Mesenchymal stem cell (in vitro differentiated cells and primary cell): ENCODE measurements at regions not wholly inside any gene's neighbourhood (a gene's known extent, or its start where the extent isn't known, plus 50 kb on each side); places are given as distances from the start of the nearest gene placed in this dataset.

Source experiments
- DNase-seq: peaks from one replicate; pipeline ENCODE4 v3.0.0-alpha.2; 2013
- H2AFZ ChIP-seq: one replicate; pipeline ENCODE4 v1.6.1; 2013; ENCODE audit warnings: low read depth, mild to moderate bottlenecking, control low read depth, inconsistent platforms, low read length, moderate library complexity
- H2AK5ac ChIP-seq: 2 replicates; pipeline ENCODE4 v1.6.1; 2013; ENCODE audit warnings: low read length, moderate library complexity, mild to moderate bottlenecking, inconsistent platforms; ENCODE audit not compliant: severe bottlenecking
- H2BK120ac ChIP-seq: one replicate; pipeline ENCODE4 v1.6.1; 2013; ENCODE audit warnings: low read depth, mild to moderate bottlenecking, inconsistent platforms, low read length, moderate library complexity
- H2BK12ac ChIP-seq, 2 experiments: one replicate each; pipeline ENCODE4 v1.6.1; 2013; ENCODE audit warnings: inconsistent platforms in 2 of 2, low read length in 2 of 2, mild to moderate bottlenecking in 2 of 2, moderate library complexity in 2 of 2, control low read depth in 1 of 2
- H2BK15ac ChIP-seq: one replicate; pipeline ENCODE4 v1.6.1; 2013; ENCODE audit warnings: mild to moderate bottlenecking, low read depth, inconsistent platforms; ENCODE audit not compliant: poor library complexity, severe bottlenecking
- H2BK5ac ChIP-seq: 2 replicates; pipeline ENCODE4 v1.6.1; 2013; ENCODE audit warnings: low read depth, mild to moderate bottlenecking, low read length, control low read depth, inconsistent platforms; ENCODE audit not compliant: poor library complexity, severe bottlenecking
- H3K14ac ChIP-seq, 2 experiments: one replicate each; pipeline ENCODE4 v1.6.1; 2013; ENCODE audit warnings: inconsistent platforms in 2 of 2, low read length in 2 of 2, control low read depth in 1 of 2, mild to moderate bottlenecking in 1 of 2, moderate library complexity in 1 of 2
- H3K18ac ChIP-seq, 2 experiments: one replicate each; pipeline ENCODE4 v1.6.1; 2013; ENCODE audit warnings: inconsistent platforms in 2 of 2, low read length in 2 of 2, control low read depth in 1 of 2, low read depth in 1 of 2, mild to moderate bottlenecking in 1 of 2
- H3K23ac ChIP-seq, 2 experiments: one replicate each; pipeline ENCODE4 v1.6.1; 2013; ENCODE audit warnings: inconsistent platforms in 2 of 2, low read length in 2 of 2, mild to moderate bottlenecking in 2 of 2, moderate library complexity in 2 of 2, control low read depth in 1 of 2
- H3K27ac ChIP-seq: 2 replicates; pipeline ENCODE4 v1.5.1; 2013; ENCODE audit warnings: mild to moderate bottlenecking, moderate library complexity, low read length, control low read depth, inconsistent platforms; ENCODE audit not compliant: poor library complexity, severe bottlenecking
- H3K27me3 ChIP-seq, 2 experiments: 2 replicates each; pipeline versions ENCODE4 v1.6.1 to v1.7.0; 2013; ENCODE audit warnings: low read length in 2 of 2, mild to moderate bottlenecking in 2 of 2, moderate library complexity in 2 of 2, control low read depth in 1 of 2, inconsistent platforms in 1 of 2; ENCODE audit not compliant: control insufficient read depth in 1 of 2, insufficient read depth in 1 of 2
- H3K36me3 ChIP-seq, 2 experiments: 2 replicates each; pipeline versions ENCODE4 v1.6.1 to v1.7.0; 2013; ENCODE audit warnings: low read length in 2 of 2, control low read depth in 1 of 2, inconsistent platforms in 1 of 2, low read depth in 1 of 2, mild to moderate bottlenecking in 1 of 2; ENCODE audit not compliant: insufficient read depth in 2 of 2, control insufficient read depth in 1 of 2
- H3K4ac ChIP-seq, 2 experiments: one replicate each; pipeline ENCODE4 v1.6.1; 2013; ENCODE audit warnings: inconsistent platforms in 2 of 2, low read length in 2 of 2, mild to moderate bottlenecking in 2 of 2, moderate library complexity in 2 of 2, control low read depth in 1 of 2, low read depth in 1 of 2
- H3K4me1 ChIP-seq: 2 replicates; pipeline ENCODE4 v1.6.1; 2013; ENCODE audit warnings: low read depth, low read length, control low read depth; ENCODE audit not compliant: control insufficient read depth, insufficient read depth
- H3K4me2 ChIP-seq: 2 replicates; pipeline ENCODE4 v1.6.1; 2013; ENCODE audit warnings: low read length, mild to moderate bottlenecking, inconsistent platforms; ENCODE audit not compliant: poor library complexity, severe bottlenecking
- H3K4me3 ChIP-seq, 2 experiments: 2 replicates each; pipeline versions ENCODE4 v1.5.1 to v1.7.0; 2013; ENCODE audit warnings: low read length in 2 of 2, mild to moderate bottlenecking in 2 of 2, control low read depth in 1 of 2, low read depth in 1 of 2; ENCODE audit not compliant: insufficient read depth in 1 of 2
- H3K79me1 ChIP-seq: replicated peaks from 2 replicates; pipeline ENCODE4 v1.6.1; 2013; ENCODE audit warnings: mild to moderate bottlenecking, control low read depth, low read length, inconsistent platforms; ENCODE audit not compliant: poor library complexity, severe bottlenecking
- H3K9ac ChIP-seq: 2 replicates; pipeline ENCODE4 v1.7.0; 2013; ENCODE audit warnings: mild to moderate bottlenecking, low read length, moderate library complexity
- H3K9me3 ChIP-seq: 2 replicates; pipeline ENCODE4 v1.7.0; 2013; ENCODE audit warnings: mild to moderate bottlenecking, low read length; ENCODE audit not compliant: control insufficient read depth
- H4K8ac ChIP-seq: one replicate; pipeline ENCODE4 v1.6.1; 2013; ENCODE audit warnings: inconsistent platforms, mild to moderate bottlenecking, low read length, moderate library complexity
- H4K91ac ChIP-seq: one replicate; pipeline ENCODE4 v1.6.1; 2013; ENCODE audit warnings: mild to moderate bottlenecking, low read length, inconsistent platforms
- WGBS: methylation state at CpG from one replicate; pipeline ENCODE4 v1.1.7; 2013; ENCODE audit warnings: mixed read lengths; 5-methylcytosine and 5-hydroxymethylcytosine counted together

DNA sequence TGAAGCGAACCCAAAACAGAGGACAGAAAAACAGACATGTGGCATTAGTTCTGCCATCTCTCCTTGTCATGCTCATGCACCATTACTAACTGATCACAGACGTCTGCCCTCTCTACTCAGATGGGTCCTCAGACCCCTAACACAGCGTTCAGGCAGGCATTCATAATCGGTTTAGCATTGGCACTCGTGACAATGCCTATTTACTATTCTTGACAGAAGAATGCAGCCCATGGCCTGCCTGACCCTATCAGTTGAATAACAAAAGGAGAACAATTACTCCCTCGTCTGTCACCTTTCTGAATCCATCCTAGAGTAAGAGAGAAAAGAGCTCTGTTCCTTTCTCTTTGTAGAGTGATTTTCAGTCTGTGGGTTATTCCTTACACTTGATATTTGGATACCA lies 194.6 kb upstream of the PHYHIPL start:
- Histone ChIP-seq H3K27ac (no peak overlapping the region), H3K4me1 (no peaks in the 10 kb centered on the region), H2BK15ac (no peak overlapping the region), H2BK5ac (no peak overlapping the region), H2AK5ac (no peak overlapping the region), H4K91ac (no peak overlapping the region), H2BK12ac (no peak overlapping the region), H3K18ac (no peak overlapping the region), H2AFZ (no peak overlapping the region), H3K23ac (no peak overlapping the region), H3K9me3 (no peaks in the 10 kb centered on the region), H3K4me2 (no peak overlapping the region), H3K4ac (no peak overlapping the region), H3K36me3 (no peaks in the 10 kb centered on the region), H3K27me3 (no peaks in the 10 kb centered on the region), H3K9ac (no peak overlapping the region), H2BK120ac (no peak overlapping the region), H3K4me3 (no peak overlapping the region), H4K8ac (no peak overlapping the region), H3K79me1 (no peaks in the 10 kb centered on the region), H3K14ac (no peak overlapping the region)
- no peak for DNase-seq
- 59% methylated on average over 5 of the region's 6 CpGs for WGBS

DNA sequence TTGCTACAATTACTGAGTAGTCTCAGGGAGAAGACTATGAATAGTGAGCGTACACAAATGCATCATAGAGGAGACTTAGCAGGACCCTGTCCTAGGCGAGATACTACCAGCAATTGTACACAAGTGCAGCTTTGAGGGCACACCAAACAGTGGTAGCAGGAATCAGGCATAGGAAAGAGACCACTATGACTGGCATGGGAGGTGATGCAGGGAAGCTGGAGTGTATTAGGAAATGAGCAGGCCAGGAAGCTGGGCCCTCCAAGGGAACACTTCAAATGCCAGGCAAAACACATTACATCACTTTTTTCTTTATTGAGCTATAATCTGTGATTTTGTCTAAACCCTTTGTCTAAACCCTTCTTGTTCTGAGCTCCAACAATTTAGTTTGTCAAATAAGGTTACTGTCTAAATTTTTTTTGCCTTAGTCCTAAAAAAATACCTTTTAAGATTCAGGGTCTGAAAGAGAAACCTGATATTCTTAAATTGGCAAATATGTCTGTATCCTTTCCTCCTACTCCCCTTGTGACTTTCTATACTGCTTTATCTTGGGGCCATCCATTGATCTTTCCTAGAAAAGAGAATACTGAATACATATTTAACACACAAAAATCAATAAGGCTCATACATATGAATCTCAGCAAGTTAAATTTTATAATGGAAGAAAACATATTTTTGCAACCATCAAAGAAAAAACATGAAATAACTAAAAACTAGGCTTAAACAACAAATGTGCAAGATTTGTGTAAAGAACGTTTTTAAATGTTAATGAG lies 193.8 kb upstream of the PHYHIPL start:
- Histone ChIP-seq H4K91ac (no peak overlapping the region), H3K27me3 (no peaks in the 10 kb centered on the region), H3K23ac (no peak overlapping the region), H2AFZ (no peak overlapping the region), H3K27ac (no peak overlapping the region), H3K18ac (no peak overlapping the region), H2BK15ac (no peak overlapping the region), H2AK5ac (no peak overlapping the region), H3K4me2 (no peak overlapping the region), H3K36me3 (no peaks in the 10 kb centered on the region), H3K4me1 (no peaks in the 10 kb centered on the region), H3K4me3 (no peak overlapping the region), H2BK12ac (no peak overlapping the region), H4K8ac (no peak overlapping the region), H3K9me3 (no peaks in the 10 kb centered on the region), H3K9ac (no peak overlapping the region), H3K14ac (no peak overlapping the region), H3K4ac (no peak overlapping the region), H2BK120ac (no peak overlapping the region), H3K79me1 (no peaks in the 10 kb centered on the region), H2BK5ac (no peak overlapping the region)
- 80% methylated on average over 2 of the region's 3 CpGs for WGBS
- DNase-seq, result no peak

DNA sequence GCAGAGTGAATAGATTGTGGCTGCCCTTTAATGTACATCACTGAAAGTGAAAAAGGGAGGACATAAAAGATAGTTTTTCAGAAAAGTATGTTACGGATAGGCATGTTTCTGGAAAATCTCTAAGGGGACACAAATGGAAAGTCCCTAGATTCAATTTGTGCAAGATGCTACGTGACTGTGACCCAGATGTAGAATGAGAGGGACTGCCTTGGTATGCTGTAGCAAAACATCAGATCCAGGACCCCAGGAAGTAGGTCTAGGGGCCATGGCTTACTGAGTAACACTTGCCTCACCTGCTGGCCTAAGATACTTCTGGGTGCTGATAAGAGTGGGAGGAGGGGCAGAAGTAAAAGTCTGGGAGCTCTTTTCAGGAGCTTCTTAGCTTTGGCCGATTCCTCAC lies 191.2 kb upstream of the PHYHIPL start:
- H2BK15ac ChIP-seq, result no peak overlapping the region
- no peak overlapping the region for H3K27ac ChIP-seq
- H2BK12ac ChIP-seq, result no peak overlapping the region
- H3K4me1 ChIP-seq, result no peaks in the 10 kb centered on the region
- H3K9ac ChIP-seq, result no peak overlapping the region
- H3K36me3 ChIP-seq, result no peaks in the 10 kb centered on the region
- no peak overlapping the region for H3K4me2 ChIP-seq
- no peak overlapping the region for H3K14ac ChIP-seq
- no peak overlapping the region for H2BK5ac ChIP-seq
- no peak overlapping the region for H2AK5ac ChIP-seq
- no peak overlapping the region for H3K4ac ChIP-seq
- no peaks in the 10 kb centered on the region for H3K27me3 ChIP-seq
- H3K9me3 ChIP-seq, result no peaks in the 10 kb centered on the region
- H3K23ac ChIP-seq, result no peak overlapping the region
- WGBS, result 64% methylated on average over 2 of the region's 3 CpGs
- H3K4me3 ChIP-seq, result no peak overlapping the region
- no peak overlapping the region for H2BK120ac ChIP-seq
- H3K79me1 ChIP-seq, result no peaks in the 10 kb centered on the region
- no peak overlapping the region for H4K91ac ChIP-seq
- H4K8ac ChIP-seq, result no peak overlapping the region
- H3K18ac ChIP-seq, result no peak overlapping the region
- no peak for DNase-seq
- no peak overlapping the region for H2AFZ ChIP-seq

DNA sequence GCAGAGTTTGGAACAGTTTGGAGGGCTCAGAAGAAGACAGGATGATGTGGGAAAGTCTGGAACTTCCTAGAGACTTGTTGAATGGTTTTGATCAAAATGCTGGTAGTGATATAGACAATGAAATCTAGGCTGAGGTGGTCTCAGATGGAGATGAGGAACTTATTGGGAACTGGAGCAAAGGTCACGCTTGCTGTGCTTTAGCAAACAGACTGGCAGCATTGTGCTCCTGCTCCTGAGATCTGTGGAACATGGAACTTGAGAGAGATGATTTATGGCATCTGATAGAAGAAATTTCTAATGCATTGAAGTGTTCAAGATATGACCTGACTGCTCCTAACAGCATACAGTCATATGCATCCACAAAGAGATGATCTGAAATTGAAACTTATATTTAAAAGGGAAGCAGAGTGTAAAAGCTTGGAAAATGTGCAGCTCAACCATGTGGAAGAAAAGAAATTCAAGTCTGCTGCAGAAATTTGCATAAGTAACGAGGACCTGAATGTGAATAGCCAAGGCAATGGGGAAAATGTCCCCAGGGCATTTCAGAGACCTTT lies 186.9 kb upstream of the PHYHIPL start:
- Histone ChIP-seq H3K27me3 (no peaks in the 10 kb centered on the region), H3K18ac (no peak overlapping the region), H3K27ac (no peak overlapping the region), H2BK5ac (no peak overlapping the region), H2AK5ac (no peak overlapping the region), H3K4ac (no peak overlapping the region), H2AFZ (no peak overlapping the region), H2BK12ac (no peak overlapping the region), H2BK120ac (no peak overlapping the region), H3K23ac (no peak overlapping the region), H3K4me3 (no peak overlapping the region), H3K9me3 (no peaks in the 10 kb centered on the region), H2BK15ac (no peak overlapping the region), H3K36me3 (no peaks in the 10 kb centered on the region), H3K4me1 (no peaks in the 10 kb centered on the region), H4K8ac (no peak overlapping the region), H3K4me2 (no peak overlapping the region), H3K14ac (no peak overlapping the region), H3K9ac (no peak overlapping the region), H4K91ac (no peak overlapping the region), H3K79me1 (no peaks in the 10 kb centered on the region)
- no peak for DNase-seq
- WGBS, result 74% methylated on average over 2 of the region's 2 CpGs
